ENCODE measurements at regions not wholly inside any gene's neighbourhood (a gene's known extent, or its start where the extent isn't known, plus 50 kb on each side); places are given as distances from the start of the nearest gene placed in this dataset.

DNA sequence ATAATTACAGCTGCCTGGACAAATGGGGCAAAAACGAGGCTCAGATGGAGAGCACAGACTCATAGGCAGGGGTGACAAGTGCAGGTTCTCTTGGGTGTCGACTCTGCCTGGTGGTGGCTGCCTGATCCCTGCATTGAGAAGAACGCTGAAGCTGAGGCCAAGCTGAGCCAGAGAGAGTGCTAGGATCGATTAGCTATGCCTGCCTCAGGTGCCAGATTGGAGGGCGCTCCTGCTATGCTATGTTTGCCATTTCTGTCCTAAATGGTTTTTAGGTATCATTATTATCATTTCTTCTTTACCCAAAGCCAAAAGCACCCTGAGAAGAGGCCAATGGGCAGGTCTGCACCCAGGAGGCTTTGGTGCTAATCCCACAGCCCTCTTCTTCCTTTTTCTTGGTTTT, 53.9 kb upstream of the SLC6A11 start:
- no peaks in the 10 kb centered on the region for H3K9me3 Mint-ChIP-seq
- no peak overlapping the region for H3K4me3 Mint-ChIP-seq
- H3K36me3 Mint-ChIP-seq (ENCODE audit: low read depth) = no peaks in the 10 kb centered on the region
- DNase-seq = no peak
- H3K27me3 Mint-ChIP-seq = peaks cover 11% of the 10 kb centered on the region
- H3K27ac Mint-ChIP-seq = no peak overlapping the region
- intact Hi-C loops (cut with micrococcal nuclease) = no loop called here
- peaks cover 3% of the 10 kb centered on the region for H3K4me1 Mint-ChIP-seq

DNA sequence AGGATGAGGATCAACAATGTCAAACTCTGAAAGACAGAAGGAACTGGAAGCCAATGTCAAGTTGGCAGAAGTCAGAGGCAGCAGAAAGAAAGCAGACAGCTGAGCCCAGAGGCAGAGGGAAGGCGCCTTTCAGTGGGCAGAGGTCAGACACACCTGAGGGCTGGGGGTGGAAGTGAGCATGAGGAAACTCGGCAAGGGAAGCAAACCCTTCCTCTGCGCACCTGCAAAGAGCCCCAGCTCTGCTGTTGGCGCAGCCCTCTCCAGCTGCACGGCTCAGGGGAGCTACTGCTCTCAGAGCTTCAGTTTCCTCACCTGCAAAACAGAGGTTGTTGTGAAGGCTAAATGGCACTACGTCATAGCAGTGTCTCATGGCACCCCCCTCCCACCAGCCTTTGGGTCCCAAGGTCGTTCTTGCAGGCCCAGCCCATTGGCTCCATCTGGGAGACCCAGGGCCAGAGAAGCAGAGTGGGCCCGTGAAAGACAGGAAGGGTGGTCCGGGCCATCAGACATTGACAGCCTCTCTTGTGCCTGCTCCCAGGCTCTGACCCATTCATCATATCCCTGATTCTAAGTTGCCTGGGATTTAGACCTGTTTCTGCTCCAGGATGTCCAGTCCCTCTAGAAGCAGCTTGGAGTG, 53.3 kb upstream of the SLC6A11 start:
- Mint-ChIP-seq H3K36me3 (ENCODE audit: low read depth) (no peaks in the 10 kb centered on the region), H3K27ac (no peak overlapping the region), H3K4me3 (no peak overlapping the region), H3K4me1 (no peaks in the 10 kb centered on the region), H3K27me3 (peaks cover 11% of the 10 kb centered on the region), H3K9me3 (no peaks in the 10 kb centered on the region)
- intact Hi-C loops (cut with micrococcal nuclease) = no loop called here
- no peak for DNase-seq

DNA sequence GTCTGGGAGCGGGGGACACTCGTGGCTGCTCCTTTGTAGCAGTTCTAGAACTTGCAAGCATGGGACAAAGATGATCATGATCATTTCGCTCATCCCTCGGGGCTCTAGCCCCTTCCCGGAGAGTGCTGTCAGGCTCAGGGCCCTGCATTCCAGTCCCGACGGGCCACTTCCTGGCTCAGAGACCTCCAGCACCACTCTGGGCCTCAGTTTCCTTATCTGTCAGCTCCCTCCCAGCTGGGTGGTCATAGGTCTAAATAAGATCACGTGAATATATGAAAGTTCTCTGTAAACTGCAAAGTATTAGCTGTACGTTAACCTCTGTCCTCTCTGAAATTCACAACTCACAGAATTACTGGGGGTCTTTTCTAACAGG, 52.8 kb upstream of the SLC6A11 start:
- no peaks in the 10 kb centered on the region for H3K9me3 Mint-ChIP-seq
- H3K36me3 Mint-ChIP-seq (ENCODE audit: low read depth) = no peaks in the 10 kb centered on the region
- intact Hi-C loops (cut with micrococcal nuclease) = no loop called here
- H3K4me1 Mint-ChIP-seq = no peaks in the 10 kb centered on the region
- no peak for DNase-seq
- no peak overlapping the region for H3K4me3 Mint-ChIP-seq
- H3K27me3 Mint-ChIP-seq = peaks cover 11% of the 10 kb centered on the region
- H3K27ac Mint-ChIP-seq = no peak overlapping the region

DNA sequence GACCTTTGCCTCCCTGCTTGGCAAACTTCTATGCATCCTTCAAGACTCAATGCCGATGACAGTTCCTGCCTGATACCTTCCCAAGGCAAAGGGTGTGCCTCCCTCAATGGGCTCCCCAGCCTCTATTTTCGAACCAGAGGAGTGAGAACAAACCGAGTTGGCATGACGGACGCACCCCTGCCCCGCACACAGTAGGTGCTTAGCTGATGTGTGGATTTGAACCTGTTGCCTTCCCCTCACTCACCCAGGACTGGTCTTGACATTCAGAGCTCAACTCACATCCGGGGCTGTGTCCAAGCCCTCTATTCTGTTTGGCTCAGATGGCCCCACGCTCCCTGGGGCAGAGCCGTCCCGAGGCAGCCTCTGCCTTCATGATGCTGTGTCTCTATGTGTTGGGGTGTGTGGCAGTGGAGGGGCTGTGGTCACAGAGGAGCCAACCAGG, 52.2 kb upstream of the SLC6A11 start:
- intact Hi-C loops (cut with micrococcal nuclease) = no loop called here
- H3K9me3 Mint-ChIP-seq = no peaks in the 10 kb centered on the region
- H3K27ac Mint-ChIP-seq = no peak overlapping the region
- no peaks in the 10 kb centered on the region for H3K36me3 Mint-ChIP-seq (ENCODE audit: low read depth)
- H3K27me3 Mint-ChIP-seq = peaks cover 8% of the 10 kb centered on the region
- no peak for DNase-seq
- H3K4me3 Mint-ChIP-seq = no peak overlapping the region
- H3K4me1 Mint-ChIP-seq = no peaks in the 10 kb centered on the region

DNA sequence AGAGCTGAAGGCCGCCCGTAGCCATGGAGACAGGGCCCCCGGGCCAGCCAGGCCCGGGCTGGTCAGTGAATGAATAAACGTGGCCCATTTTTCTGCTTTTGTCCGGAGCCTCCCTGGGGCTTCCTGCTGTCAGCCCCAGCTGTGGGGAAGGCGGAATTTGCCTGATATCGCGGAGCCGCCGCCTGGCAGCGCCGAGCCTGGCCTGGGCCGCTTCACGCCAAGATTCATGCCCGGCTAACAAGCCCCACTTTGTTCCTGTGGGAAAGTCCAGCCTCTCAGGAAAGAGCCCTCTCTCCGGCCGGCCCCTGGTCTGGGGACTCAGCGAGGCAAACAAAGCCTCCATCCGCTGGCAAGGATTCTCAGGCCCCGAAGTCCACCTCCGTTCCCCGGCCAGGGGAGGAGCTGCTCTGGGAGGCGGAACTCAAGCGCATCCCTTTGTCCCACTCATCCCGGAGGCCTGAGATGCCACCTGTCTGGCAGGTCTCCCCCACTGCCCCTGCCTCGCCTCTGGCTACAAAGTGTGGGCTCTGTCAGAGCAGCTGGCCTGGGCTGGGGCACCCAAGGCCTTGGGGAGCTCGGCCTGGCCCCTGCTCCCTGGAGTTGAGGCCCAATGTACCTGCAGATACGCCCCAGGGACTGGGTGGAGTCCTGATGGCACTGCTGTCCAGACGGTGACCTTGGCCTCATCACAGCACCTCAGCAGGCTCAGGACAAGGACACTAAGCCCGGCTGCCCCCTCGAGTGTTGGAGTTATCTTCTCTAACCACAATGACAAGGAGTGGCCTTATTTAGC, 51.6 kb upstream of the SLC6A11 start:
- Mint-ChIP-seq H3K36me3 (ENCODE audit: low read depth) (no peaks in the 10 kb centered on the region), H3K27ac (no peak overlapping the region), H3K9me3 (no peaks in the 10 kb centered on the region), H3K4me3 (no peak overlapping the region), H3K27me3 (peaks cover 5% of the 10 kb centered on the region), H3K4me1 (no peaks in the 10 kb centered on the region)
- no peak for DNase-seq
- intact Hi-C loops (cut with micrococcal nuclease) = no loop called here

DNA sequence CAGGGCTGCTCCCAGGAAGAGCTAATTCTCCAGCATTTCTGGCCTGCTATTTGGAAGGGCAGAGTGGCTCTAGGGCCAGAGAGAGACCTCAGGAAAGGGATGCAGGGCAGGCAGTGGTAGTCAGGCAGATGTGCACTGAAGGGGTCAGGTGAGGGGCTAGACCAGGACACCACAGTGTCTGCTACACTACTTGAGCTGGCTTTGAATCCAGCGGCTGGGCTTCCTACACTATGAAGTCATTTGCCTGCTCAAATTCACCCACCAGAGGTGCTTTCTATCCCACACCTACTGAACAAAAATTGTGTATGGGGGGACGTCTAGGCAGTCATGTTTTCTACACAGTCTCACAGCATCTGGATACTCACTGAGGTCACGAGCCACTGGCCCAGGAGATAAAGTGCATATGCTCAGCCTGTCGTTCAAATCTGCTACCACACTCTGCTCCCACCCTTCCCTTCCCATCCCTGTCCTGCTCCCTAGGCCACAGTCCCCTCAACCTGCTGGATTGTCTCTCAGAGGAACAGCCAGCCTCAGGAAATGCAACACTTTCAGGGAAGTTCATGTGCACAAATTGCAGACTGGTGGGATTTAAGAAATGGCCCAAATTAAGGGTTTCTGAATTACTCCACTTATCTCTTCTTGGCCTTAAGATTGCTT, 49.9 kb upstream of the SLC6A11 start:
- H3K4me1 Mint-ChIP-seq = no peaks in the 10 kb centered on the region
- intact Hi-C loops (cut with micrococcal nuclease) = no loop called here
- DNase-seq = no peak
- no peak overlapping the region for H3K4me3 Mint-ChIP-seq
- no peak overlapping the region for H3K27ac Mint-ChIP-seq
- H3K9me3 Mint-ChIP-seq = no peaks in the 10 kb centered on the region
- peaks cover 1% of the 10 kb centered on the region for H3K27me3 Mint-ChIP-seq
- no peaks in the 10 kb centered on the region for H3K36me3 Mint-ChIP-seq (ENCODE audit: low read depth)

All from activated CD4-positive, alpha-beta T cell treated with anti-CD3 and anti-CD28 coated beads, Interleukin-2, amount 10 ng/mL, durations not matched to agents 24 days and 14 days (primary cell).